ENCODE measurements at regions not wholly inside any gene's neighbourhood (a gene's known extent, or its start where the extent isn't known, plus 50 kb on each side); places are given as distances from the start of the nearest gene placed in this dataset.

DNA sequence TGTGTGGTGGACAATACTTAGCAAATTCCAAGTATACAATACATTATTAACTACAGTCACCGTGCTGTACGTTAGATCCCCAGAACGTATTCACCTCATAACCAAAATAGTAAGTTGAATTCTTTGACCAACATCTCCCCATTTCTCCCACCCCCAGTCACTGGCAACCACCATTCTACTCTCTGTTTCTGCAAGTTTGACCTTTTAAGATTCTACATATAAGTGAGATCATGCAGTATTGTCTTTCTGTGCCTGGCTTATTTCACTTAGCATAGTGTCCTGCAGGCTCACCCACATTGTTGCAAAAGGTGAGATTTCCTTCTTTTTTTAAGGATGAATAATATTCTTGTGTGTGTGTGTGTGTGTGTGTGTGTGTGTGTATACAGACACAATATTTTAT is 59.1 kb downstream of the IRAG1 start:
- DNase-seq (ENCODE audit: low read depth): no peak
- H3K4me3 ChIP-seq (ENCODE audit: control insufficient read depth, low read depth, low read length): no peak overlapping the region
- TF ChIP-seq CTCF (conservative IDR thresholded peaks at IDR 0.05; ENCODE audit: control insufficient read depth, insufficient read depth, low read depth, low read length): no peak

DNA sequence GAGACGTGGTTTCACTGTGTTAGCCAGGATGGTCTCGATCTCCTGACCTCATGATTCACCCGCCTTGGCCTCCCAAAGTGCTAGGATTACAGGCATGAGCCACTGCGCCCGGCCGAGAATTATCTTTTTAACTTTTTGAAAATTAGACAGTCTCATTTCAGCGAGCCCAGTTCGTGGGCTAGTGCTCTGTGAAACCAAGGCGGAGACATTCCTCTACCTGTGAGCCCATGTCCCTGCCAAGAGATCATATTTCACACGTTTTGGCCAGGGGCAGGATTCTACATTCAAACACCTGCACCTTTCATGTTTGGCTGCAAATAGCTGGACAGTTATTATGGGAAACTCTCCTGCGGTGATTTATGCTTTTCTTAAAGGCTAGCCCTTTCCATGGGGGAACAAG is 60.3 kb downstream of the IRAG1 start:
- TF ChIP-seq CTCF (conservative IDR thresholded peaks at IDR 0.05; ENCODE audit: control insufficient read depth, insufficient read depth, low read depth, low read length): no peak
- no peak for DNase-seq (ENCODE audit: low read depth)
- H3K4me3 ChIP-seq (ENCODE audit: control insufficient read depth, low read depth, low read length): no peak overlapping the region

GRCh38 chr11:10632483-10632882 is 61.1 kb downstream of the IRAG1 start:
- no peak for DNase-seq (ENCODE audit: low read depth)

DNA sequence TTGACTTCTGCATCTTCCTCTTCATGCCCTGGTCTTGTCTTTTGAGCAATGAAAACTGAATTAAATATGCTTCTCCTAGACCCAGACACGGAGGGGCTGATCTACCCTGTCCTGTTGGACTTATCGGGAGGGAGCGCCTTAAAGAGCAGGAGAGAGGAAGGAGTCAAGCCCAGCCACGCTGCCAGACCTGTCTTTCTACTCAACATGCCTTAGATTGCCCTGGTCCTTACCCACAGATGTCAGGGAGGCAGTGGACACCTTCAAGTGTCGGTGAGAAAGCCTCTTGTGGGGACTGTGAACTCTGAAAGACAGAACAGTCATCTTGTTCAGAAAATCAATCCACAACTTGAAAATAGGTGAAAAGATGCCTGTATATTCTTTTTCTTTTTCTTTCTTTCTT is 61.8 kb downstream of the IRAG1 start:
- no peak for DNase-seq (ENCODE audit: low read depth)
- no peak overlapping the region for H3K4me3 ChIP-seq (ENCODE audit: control insufficient read depth, low read depth, low read length)
- TF ChIP-seq CTCF (conservative IDR thresholded peaks at IDR 0.05; ENCODE audit: control insufficient read depth, insufficient read depth, low read depth, low read length): no peak

More at GRCh38 chr11:10632483-10632882, 61.1 kb downstream of the IRAG1 start:
- no peak overlapping the region for H3K4me3 ChIP-seq (ENCODE audit: control insufficient read depth, low read depth, low read length)
- no peak for TF ChIP-seq CTCF (conservative IDR thresholded peaks at IDR 0.05; ENCODE audit: control insufficient read depth, insufficient read depth, low read depth, low read length)

- H3K4me3 ChIP-seq (ENCODE audit: control insufficient read depth, low read depth, low read length): no peak overlapping the region
- no peak for DNase-seq (ENCODE audit: low read depth)
- no peak for TF ChIP-seq CTCF (conservative IDR thresholded peaks at IDR 0.05; ENCODE audit: control insufficient read depth, insufficient read depth, low read depth, low read length)
These were observed 61.0 kb upstream of the LYVE1 start for GRCh38 chr11:10629411-10630002.

- no peak for TF ChIP-seq CTCF (conservative IDR thresholded peaks at IDR 0.05; ENCODE audit: control insufficient read depth, insufficient read depth, low read depth, low read length)
- no peak for DNase-seq (ENCODE audit: low read depth)
- H3K4me3 ChIP-seq (ENCODE audit: control insufficient read depth, low read depth, low read length): no peak overlapping the region
These were observed 60.2 kb upstream of the LYVE1 start for GRCh38 chr11:10628508-10629236.

Data from fibroblast of mammary gland (primary cell).